ENCODE measurements at regions not wholly inside any gene's neighbourhood (a gene's known extent, or its start where the extent isn't known, plus 50 kb on each side); places are given as distances from the start of the nearest gene placed in this dataset.

DNA sequence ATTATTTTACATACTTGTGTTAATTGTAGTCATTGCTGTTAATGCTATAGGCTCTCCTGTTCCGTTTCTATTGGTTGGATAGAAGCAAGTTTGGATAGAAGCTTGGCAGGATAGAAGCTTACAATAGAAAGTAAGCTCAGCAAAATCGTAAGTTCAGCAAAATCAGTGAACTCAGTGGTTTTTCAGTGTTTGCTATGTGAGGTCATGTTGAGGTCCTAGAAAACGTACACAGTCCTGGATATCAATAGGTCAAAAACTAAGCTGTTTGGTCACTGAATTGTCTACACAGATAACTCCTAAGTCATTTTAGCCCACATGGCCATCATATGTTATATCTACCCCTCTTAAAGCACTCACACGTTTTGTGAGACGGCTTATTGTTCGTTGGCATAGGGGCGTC lies 299.4 kb downstream of the MAN2A1 start:
- Histone ChIP-seq H3K4me3 (no peak overlapping the region), H3K4me1 (peaks cover 0 to 28% of the 10 kb centered on the region in 2 donors)

DNA sequence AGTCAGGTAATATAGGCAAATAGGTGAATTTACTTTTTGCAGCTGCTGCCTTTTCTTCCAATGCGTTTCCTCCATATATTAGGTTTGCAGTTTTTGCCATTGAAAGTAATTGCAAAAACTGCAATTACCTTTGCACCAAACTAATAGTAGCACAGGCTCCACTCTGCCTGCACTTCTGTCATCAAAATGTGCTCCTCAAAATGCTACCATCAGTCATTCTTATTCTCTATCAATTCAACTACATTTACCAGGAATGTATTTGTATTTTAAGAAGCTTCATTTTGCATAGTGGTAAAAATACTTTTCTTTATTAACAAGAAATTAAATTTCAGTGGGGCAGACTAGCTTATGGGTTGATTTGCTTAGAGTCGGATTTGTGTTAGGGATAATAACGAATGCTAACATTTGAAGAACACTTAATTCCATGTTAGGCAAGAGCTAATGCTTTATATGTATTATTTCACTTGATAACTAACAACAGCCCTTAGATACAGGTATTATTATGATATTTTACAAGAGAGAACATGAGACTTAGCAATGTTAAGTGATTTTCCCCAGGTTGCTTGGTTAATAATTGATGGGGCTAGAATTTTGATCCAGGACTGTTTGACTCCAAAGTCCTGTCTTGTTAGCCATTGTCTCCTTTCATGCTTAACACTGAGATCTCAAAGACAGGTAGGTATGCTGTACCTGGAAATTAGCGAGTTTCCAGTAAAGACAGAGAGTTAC lies 300.4 kb downstream of the MAN2A1 start:
- Histone ChIP-seq H3K4me1 (peaks cover 0 to 28% of the 10 kb centered on the region in 2 donors), H3K27me3 (no peaks in the 10 kb centered on the region), H3K36me3 (no peaks in the 10 kb centered on the region), H3K27ac (peak overlapping the region; percentile 9 to 30), H3K9me3 (no peaks in the 10 kb centered on the region), H3K4me3 (no peak overlapping the region)
- no peak for DNase-seq (ENCODE audit: low spot score in 2 of 2)
- intact Hi-C loops (cut with DNase I) = loop anchor here (5.0 to 10.0 kb wide), 5 partner anchors 47 to 578 kb away; partner anchors contain the start of gene MAN2A1
- TF ChIP-seq, protein P1, sequence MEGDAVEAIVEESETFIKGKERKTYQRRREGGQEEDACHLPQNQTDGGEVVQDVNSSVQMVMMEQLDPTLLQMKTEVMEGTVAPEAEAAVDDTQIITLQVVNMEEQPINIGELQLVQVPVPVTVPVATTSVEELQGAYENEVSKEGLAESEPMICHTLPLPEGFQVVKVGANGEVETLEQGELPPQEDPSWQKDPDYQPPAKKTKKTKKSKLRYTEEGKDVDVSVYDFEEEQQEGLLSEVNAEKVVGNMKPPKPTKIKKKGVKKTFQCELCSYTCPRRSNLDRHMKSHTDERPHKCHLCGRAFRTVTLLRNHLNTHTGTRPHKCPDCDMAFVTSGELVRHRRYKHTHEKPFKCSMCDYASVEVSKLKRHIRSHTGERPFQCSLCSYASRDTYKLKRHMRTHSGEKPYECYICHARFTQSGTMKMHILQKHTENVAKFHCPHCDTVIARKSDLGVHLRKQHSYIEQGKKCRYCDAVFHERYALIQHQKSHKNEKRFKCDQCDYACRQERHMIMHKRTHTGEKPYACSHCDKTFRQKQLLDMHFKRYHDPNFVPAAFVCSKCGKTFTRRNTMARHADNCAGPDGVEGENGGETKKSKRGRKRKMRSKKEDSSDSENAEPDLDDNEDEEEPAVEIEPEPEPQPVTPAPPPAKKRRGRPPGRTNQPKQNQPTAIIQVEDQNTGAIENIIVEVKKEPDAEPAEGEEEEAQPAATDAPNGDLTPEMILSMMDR (IDR thresholded peaks at IDR 0.05) = no peak

More for the DNA sequence above, 299.4 kb downstream of the MAN2A1 start:
- Histone ChIP-seq H3K27me3 (no peaks in the 10 kb centered on the region), H3K27ac (peak overlapping the region; percentile 90 to 97), H3K9me3 (no peaks in the 10 kb centered on the region), H3K36me3 (no peaks in the 10 kb centered on the region)
- TF ChIP-seq, protein P1 (IDR thresholded peaks at IDR 0.05) = no peak
- DNase-seq (ENCODE audit: low spot score in 2 of 2) = no peak
- intact Hi-C loops (cut with DNase I) = loop anchor here (5.0 to 10.0 kb wide), 5 partner anchors 48 to 577 kb away; partner anchors contain the start of gene MAN2A1

DNA sequence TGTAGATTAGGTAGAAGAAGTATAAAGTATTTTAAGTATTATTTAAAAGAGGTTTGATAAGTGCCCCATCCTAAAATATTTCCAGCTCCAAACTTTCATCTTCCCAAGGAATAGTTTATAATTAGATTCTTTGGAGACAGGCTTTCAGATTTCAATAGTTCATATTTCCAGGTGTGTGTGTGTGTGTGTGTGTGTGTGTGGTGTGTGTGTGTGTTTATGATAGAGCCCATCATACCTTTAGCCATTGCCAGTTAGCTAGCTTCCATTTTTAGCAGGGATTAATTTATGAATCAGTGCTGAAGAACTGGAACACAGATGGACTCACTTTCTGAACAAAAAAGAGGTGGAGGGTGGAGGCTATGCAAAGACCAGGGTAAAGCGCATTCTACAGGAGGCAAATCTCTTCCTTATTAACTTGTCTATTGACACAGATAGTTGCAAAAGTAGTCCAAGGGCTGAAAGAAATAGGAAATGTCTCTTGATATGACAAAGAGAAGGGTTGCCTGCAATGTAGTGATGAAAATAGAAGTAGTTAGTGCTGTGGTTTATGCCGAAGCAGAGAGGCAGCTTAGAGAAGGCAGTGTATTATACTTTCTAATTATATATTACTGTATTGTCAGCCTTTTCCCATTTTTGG lies 301.1 kb downstream of the MAN2A1 start:
- DNase-seq (ENCODE audit: low spot score in 2 of 2) = no peak
- intact Hi-C loops (cut with DNase I) = loop anchor here (1.0 kb wide), 1 partner anchor 8 kb away; no protein-coding TSS in a partner anchor
- TF ChIP-seq, protein P1 (IDR thresholded peaks at IDR 0.05) = no peak
- H3K27me3 ChIP-seq = no peaks in the 10 kb centered on the region
- H3K27ac ChIP-seq = peak overlapping the region in 1 of 2 donors; percentile 2
- H3K4me1 ChIP-seq = peaks cover 3 to 30% of the 10 kb centered on the region in 2 donors
- H3K4me3 ChIP-seq = no peak overlapping the region
- H3K9me3 ChIP-seq = no peaks in the 10 kb centered on the region
- H3K36me3 ChIP-seq = no peaks in the 10 kb centered on the region

DNA sequence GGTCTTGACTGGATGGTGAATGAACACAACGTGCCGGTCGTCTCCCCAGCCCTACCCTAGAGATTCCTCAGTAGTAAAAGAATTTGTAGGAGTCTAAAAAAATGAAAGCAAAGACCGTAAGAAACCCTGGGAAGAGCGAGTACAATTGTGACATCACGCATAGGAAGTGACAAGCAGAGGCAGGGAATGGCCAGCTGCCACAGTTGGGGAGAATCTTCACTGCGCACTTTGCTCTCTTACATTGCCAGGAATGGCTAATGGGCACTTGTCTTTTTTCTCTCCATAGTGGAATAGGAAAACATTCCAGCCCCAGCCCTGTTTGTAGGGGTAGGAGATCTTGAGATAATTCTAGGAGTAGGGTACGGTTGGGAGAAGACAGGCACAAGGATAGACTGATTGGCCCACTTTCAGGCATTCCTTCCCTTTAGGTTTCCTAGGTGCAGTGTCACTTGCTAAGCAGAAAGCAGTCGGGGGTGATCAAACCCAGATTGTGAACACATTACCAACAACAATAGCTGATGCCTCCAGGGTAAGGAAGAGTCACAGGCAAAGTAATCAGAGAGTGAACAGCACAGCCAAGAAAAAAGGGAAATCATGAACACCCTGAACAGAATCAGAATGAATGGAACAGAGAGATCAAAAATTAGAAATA lies 302.7 kb downstream of the MAN2A1 start:
- Histone ChIP-seq H3K36me3 (no peaks in the 10 kb centered on the region), H3K27me3 (no peaks in the 10 kb centered on the region), H3K4me3 (no peak overlapping the region), H3K9me3 (no peaks in the 10 kb centered on the region), H3K4me1 (peaks cover 12 to 30% of the 10 kb centered on the region in 2 donors), H3K27ac (no peak overlapping the region)
- intact Hi-C loops (cut with DNase I) = no loop called here
- TF ChIP-seq, protein P1 (IDR thresholded peaks at IDR 0.05) = no peak
- DNase-seq (ENCODE audit: low spot score in 2 of 2) = no peak

DNA sequence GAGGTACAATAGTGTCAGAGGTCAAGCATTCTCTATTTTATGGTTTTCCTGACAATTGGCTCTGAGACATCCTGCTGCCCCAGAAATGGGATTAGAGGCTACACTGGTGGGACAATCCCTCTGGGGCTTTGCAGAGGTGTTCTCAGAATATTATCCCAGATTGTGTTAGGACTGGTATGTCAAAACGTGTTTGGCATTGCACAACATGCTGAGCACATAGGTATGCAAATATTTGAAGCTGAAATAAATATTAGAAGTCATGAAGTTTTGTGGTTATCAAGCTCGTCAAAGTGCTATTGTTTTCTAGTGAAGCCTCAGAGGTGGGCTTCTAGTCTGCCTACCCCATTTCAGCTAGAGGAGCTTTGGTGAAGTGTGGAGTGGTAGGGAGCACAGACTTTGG lies 304.4 kb downstream of the MAN2A1 start:
- intact Hi-C loops (cut with DNase I) = no loop called here
- H3K36me3 ChIP-seq = no peaks in the 10 kb centered on the region
- TF ChIP-seq, protein P1 (IDR thresholded peaks at IDR 0.05) = no peak
- H3K4me3 ChIP-seq = no peak overlapping the region
- H3K9me3 ChIP-seq = no peaks in the 10 kb centered on the region
- DNase-seq (ENCODE audit: low spot score in 2 of 2) = no peak
- peaks cover 12 to 25% of the 10 kb centered on the region in 2 donors for H3K4me1 ChIP-seq
- H3K27me3 ChIP-seq = no peaks in the 10 kb centered on the region
- no peak overlapping the region for H3K27ac ChIP-seq
